ENCODE measurements at regions not wholly inside any gene's neighbourhood (a gene's known extent, or its start where the extent isn't known, plus 50 kb on each side); places are given as distances from the start of the nearest gene placed in this dataset.

DNA sequence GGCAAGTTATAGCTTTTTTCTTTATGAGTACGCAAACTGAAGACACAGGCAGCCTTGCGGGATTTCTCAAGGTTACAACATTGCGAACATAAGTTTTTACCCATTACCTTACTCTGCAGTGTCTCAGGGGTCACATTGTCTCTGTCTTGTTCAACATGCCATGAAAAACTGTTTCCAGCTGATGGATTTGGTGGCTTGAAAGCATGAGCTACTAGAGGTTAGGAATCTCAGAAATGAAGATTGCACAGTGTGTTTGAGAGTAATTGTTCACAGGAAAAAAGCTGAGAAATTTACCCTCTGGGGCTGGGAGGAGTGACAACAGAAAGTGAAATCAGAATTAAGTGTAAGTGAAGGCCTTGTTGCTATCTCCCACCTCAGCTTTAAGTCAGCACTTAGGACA lies 568.6 kb downstream of the TAFA4 start:
- H4K20me1 ChIP-seq (ENCODE audit: insufficient read depth): no peaks in the 10 kb centered on the region
- no peak overlapping the region for H3K4me2 ChIP-seq
- no peak for DNase-seq
- H3K9ac ChIP-seq: no peak overlapping the region
- no peaks in the 10 kb centered on the region for H3F3A ChIP-seq (replicated peaks; ENCODE audit: insufficient read depth)
- H2AFZ ChIP-seq (ENCODE audit: low read depth): no peak overlapping the region
- ChIA-PET POLR2A (no interaction called here), CTCF (no interaction called here)
- no peak overlapping the region for H3K4me3 ChIP-seq (ENCODE audit: low read depth in 2 of 2, low read length in 1 of 2)
- H3K27me3 ChIP-seq (ENCODE audit: insufficient read depth): no peaks in the 10 kb centered on the region
- TF ChIP-seq FOXJ3 (CRISPR knock-in tag; IDR thresholded peaks at IDR 0.05) (no peak), MEF2A (IDR thresholded peaks at IDR 0.05; ENCODE audit: borderline replicate concordance, low read depth) (no peak), TCF12 (IDR thresholded peaks at IDR 0.05) (no peak), RFX5 (IDR thresholded peaks at IDR 0.05; ENCODE audit: low read length) (no peak), CHD2 (IDR thresholded peaks at IDR 0.05; ENCODE audit: low read length, partially characterized antibody) (no peak), POLR2AphosphoS5 (IDR thresholded peaks at IDR 0.05; ENCODE audit: low read depth, low read length) (no peak), RCOR1 (IDR thresholded peaks at IDR 0.05; ENCODE audit: low read length) (no peak), SIN3A (IDR thresholded peaks at IDR 0.05; ENCODE audit: borderline replicate concordance, low read depth, low read length) (no peak), NFIC (IDR thresholded peaks at IDR 0.05; ENCODE audit: borderline replicate concordance) (no peak), FOXM1 (IDR thresholded peaks at IDR 0.05; ENCODE audit: low read depth) (no peak)
- no peaks in the 10 kb centered on the region for H3K79me2 ChIP-seq (ENCODE audit: insufficient read depth)
- no peaks in the 10 kb centered on the region for H3K4me1 ChIP-seq (ENCODE audit: control insufficient read depth in 1 of 2, insufficient read depth in 2 of 2, low read depth in 1 of 2, low read length in 1 of 2)
- no peak overlapping the region for H3K27ac ChIP-seq (ENCODE audit: low read depth in 2 of 2, low read length in 1 of 2)
- WGBS (ENCODE audit: low lambda C conversion rate): 55% methylated on average over 3 of the region's 3 CpGs
- H3K9me2 ChIP-seq: no peaks in the 10 kb centered on the region
- H3K9me3 ChIP-seq: no peaks in the 10 kb centered on the region
- no peaks in the 10 kb centered on the region for H3K36me3 ChIP-seq (replicated peaks in 1 of 2; ENCODE audit: control insufficient read depth in 1 of 2, insufficient read depth in 2 of 2, low read length in 1 of 2)

GRCh38 chr3:68360492-68360891 lies 571.9 kb downstream of the TAFA4 start:
- WGBS (ENCODE audit: low lambda C conversion rate): 59% methylated on average over 2 of the region's 2 CpGs
- no peak overlapping the region for H3K27ac ChIP-seq (ENCODE audit: low read depth in 2 of 2, low read length in 1 of 2)
- no peaks in the 10 kb centered on the region for H3K9me2 ChIP-seq
- POLR2A ChIA-PET: no interaction called here
- no peak for DNase-seq
- no peaks in the 10 kb centered on the region for H3K9me3 ChIP-seq
- no peak overlapping the region for H3K4me3 ChIP-seq (ENCODE audit: low read depth in 2 of 2, low read length in 1 of 2)
- H3F3A ChIP-seq (replicated peaks; ENCODE audit: insufficient read depth): no peaks in the 10 kb centered on the region
- H3K27me3 ChIP-seq (ENCODE audit: insufficient read depth): no peaks in the 10 kb centered on the region
- no peak overlapping the region for H2AFZ ChIP-seq (ENCODE audit: low read depth)
- H3K4me2 ChIP-seq: no peak overlapping the region
- H4K20me1 ChIP-seq (ENCODE audit: insufficient read depth): no peaks in the 10 kb centered on the region
- H3K9ac ChIP-seq: no peak overlapping the region
- CTCF ChIA-PET: no interaction called here
- H3K36me3 ChIP-seq (replicated peaks in 1 of 2; ENCODE audit: control insufficient read depth in 1 of 2, insufficient read depth in 2 of 2, low read length in 1 of 2): no peaks in the 10 kb centered on the region
- no peaks in the 10 kb centered on the region for H3K4me1 ChIP-seq (ENCODE audit: control insufficient read depth in 1 of 2, insufficient read depth in 2 of 2, low read depth in 1 of 2, low read length in 1 of 2)
- H3K79me2 ChIP-seq (ENCODE audit: insufficient read depth): no peaks in the 10 kb centered on the region
- TF ChIP-seq NRF1 (IDR thresholded peaks at IDR 0.05; ENCODE audit: low read depth, low read length) (no peak), GABPA (IDR thresholded peaks at IDR 0.05; ENCODE audit: low read depth) (no peak), TCF12 (IDR thresholded peaks at IDR 0.05) (no peak), CTCF (IDR thresholded peaks at IDR 0.05) (no peak), TEAD4 (IDR thresholded peaks at IDR 0.05; ENCODE audit: borderline replicate concordance, insufficient read depth) (no peak), SMC3 (IDR thresholded peaks at IDR 0.05; ENCODE audit: low read depth, low read length) (no peak), GATA2 (CRISPR knock-in tag; IDR thresholded peaks at IDR 0.05) (no peak), EZH2phosphoT487 (IDR thresholded peaks at IDR 0.05; ENCODE audit: borderline replicate concordance, low read depth) (no peak), CHD2 (IDR thresholded peaks at IDR 0.05; ENCODE audit: low read length, partially characterized antibody) (no peak), TAF1 (IDR thresholded peaks at IDR 0.05; ENCODE audit: borderline replicate concordance, low read depth, low read length) (no peak), JUND (IDR thresholded peaks at IDR 0.05) (no peak), POLR2AphosphoS5 (IDR thresholded peaks at IDR 0.05; ENCODE audit: low read depth, low read length) (no peak)
- TF ChIP-seq, protein P1, sequence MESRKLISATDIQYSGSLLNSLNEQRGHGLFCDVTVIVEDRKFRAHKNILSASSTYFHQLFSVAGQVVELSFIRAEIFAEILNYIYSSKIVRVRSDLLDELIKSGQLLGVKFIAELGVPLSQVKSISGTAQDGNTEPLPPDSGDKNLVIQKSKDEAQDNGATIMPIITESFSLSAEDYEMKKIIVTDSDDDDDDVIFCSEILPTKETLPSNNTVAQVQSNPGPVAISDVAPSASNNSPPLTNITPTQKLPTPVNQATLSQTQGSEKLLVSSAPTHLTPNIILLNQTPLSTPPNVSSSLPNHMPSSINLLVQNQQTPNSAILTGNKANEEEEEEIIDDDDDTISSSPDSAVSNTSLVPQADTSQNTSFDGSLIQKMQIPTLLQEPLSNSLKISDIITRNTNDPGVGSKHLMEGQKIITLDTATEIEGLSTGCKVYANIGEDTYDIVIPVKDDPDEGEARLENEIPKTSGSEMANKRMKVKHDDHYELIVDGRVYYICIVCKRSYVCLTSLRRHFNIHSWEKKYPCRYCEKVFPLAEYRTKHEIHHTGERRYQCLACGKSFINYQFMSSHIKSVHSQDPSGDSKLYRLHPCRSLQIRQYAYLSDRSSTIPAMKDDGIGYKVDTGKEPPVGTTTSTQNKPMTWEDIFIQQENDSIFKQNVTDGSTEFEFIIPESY (IDR thresholded peaks at IDR 0.05; ENCODE audit: borderline replicate concordance, low read depth): no peak
- TF ChIP-seq, protein P2, sequence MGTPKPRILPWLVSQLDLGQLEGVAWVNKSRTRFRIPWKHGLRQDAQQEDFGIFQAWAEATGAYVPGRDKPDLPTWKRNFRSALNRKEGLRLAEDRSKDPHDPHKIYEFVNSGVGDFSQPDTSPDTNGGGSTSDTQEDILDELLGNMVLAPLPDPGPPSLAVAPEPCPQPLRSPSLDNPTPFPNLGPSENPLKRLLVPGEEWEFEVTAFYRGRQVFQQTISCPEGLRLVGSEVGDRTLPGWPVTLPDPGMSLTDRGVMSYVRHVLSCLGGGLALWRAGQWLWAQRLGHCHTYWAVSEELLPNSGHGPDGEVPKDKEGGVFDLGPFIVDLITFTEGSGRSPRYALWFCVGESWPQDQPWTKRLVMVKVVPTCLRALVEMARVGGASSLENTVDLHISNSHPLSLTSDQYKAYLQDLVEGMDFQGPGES (IDR thresholded peaks at IDR 0.05; ENCODE audit: low read depth, low read length): no peak
- TF ChIP-seq, protein P3, sequence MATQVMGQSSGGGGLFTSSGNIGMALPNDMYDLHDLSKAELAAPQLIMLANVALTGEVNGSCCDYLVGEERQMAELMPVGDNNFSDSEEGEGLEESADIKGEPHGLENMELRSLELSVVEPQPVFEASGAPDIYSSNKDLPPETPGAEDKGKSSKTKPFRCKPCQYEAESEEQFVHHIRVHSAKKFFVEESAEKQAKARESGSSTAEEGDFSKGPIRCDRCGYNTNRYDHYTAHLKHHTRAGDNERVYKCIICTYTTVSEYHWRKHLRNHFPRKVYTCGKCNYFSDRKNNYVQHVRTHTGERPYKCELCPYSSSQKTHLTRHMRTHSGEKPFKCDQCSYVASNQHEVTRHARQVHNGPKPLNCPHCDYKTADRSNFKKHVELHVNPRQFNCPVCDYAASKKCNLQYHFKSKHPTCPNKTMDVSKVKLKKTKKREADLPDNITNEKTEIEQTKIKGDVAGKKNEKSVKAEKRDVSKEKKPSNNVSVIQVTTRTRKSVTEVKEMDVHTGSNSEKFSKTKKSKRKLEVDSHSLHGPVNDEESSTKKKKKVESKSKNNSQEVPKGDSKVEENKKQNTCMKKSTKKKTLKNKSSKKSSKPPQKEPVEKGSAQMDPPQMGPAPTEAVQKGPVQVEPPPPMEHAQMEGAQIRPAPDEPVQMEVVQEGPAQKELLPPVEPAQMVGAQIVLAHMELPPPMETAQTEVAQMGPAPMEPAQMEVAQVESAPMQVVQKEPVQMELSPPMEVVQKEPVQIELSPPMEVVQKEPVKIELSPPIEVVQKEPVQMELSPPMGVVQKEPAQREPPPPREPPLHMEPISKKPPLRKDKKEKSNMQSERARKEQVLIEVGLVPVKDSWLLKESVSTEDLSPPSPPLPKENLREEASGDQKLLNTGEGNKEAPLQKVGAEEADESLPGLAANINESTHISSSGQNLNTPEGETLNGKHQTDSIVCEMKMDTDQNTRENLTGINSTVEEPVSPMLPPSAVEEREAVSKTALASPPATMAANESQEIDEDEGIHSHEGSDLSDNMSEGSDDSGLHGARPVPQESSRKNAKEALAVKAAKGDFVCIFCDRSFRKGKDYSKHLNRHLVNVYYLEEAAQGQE (IDR thresholded peaks at IDR 0.05; ENCODE audit: low read depth, low read length): no peak
